AG04449 (cell line): ENCODE measurements at regions not wholly inside any gene's neighbourhood (a gene's known extent, or its start where the extent isn't known, plus 50 kb on each side); places are given as distances from the start of the nearest gene placed in this dataset.

Source experiments
- CTCF ChIA-PET: fragments of 350-600 bp; formaldehyde crosslinking; extraction: SDS; loops from one replicate; lab custom pipeline; 2021; ENCODE audit warnings: antibody characterized with exemption; lab: Yijun Ruan, JAX
- POLR2A ChIA-PET: fragments of 400-600, 350-600 bp; formaldehyde crosslinking; extraction: SDS; loops from one replicate; lab custom pipeline; 2020; ENCODE audit warnings: antibody characterized with exemption, inconsistent platforms; lab: Yijun Ruan, JAX
- DNase-seq: peaks from one replicate; pipeline ENCODE4 v3.0.0-alpha.2; 2010; ENCODE audit warnings: low read depth, low spot score
- H3K4me3 ChIP-seq: 2 replicates; pipeline ENCODE4 v1.5.1; 2011; ENCODE audit warnings: low read depth, mild to moderate bottlenecking, control low read depth, low read length
- TF ChIP-seq, protein P1 (sequence below): IDR thresholded peaks from one replicate; pipeline ENCODE4 v1.5.1; 2011; ENCODE audit warnings: mild to moderate bottlenecking, moderate library complexity, low read length, control low read depth, inconsistent platforms; ENCODE audit not compliant: insufficient read depth; ENCODE audit errors: missing control alignments

DNA sequence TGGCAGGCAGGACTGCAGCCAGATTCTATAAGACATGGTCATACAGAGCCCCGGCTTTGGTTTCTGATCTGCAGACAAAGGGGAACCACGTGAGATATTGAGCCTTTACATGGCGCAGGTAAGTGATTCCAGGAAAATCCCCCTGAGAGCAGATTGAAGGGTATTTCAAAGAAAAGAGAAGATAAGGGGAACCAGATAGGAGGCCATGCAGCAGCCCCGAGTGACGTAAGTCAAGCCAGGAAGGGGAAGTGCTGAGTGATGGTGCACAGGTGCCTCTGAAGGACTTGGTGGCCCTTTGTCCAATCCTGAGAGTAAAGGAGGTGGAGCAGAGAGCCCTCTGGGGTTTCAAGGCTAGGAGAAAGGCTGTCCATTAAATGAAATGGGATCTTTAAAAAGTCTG lies 329.0 kb downstream of the ACTR3B start:
- ChIA-PET POLR2A (no interaction called here), CTCF (no interaction called here)
- H3K4me3 ChIP-seq, result no peak overlapping the region
- TF ChIP-seq, protein P1, sequence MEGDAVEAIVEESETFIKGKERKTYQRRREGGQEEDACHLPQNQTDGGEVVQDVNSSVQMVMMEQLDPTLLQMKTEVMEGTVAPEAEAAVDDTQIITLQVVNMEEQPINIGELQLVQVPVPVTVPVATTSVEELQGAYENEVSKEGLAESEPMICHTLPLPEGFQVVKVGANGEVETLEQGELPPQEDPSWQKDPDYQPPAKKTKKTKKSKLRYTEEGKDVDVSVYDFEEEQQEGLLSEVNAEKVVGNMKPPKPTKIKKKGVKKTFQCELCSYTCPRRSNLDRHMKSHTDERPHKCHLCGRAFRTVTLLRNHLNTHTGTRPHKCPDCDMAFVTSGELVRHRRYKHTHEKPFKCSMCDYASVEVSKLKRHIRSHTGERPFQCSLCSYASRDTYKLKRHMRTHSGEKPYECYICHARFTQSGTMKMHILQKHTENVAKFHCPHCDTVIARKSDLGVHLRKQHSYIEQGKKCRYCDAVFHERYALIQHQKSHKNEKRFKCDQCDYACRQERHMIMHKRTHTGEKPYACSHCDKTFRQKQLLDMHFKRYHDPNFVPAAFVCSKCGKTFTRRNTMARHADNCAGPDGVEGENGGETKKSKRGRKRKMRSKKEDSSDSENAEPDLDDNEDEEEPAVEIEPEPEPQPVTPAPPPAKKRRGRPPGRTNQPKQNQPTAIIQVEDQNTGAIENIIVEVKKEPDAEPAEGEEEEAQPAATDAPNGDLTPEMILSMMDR, result no peak
- DNase-seq, result no peak

DNA sequence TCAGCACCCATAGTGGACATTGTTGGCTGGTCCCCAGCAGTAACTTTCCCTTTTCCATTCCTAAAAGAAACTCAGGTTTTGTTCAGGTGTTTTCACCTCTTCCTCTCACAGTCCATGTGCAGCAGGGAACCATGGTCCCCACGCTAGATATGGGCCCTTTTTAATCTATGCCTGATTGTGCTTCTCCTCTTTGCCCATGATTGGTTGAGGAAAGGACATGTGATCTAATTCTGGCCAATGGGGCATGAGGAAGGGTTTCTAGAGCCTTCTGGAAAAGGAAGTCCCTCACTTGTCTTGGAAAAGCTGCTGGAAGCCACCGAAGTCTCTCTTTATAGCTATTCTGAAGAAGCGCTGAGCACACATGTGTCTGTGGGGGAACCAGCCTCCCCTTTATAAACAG lies 330.7 kb downstream of the ACTR3B start:
- ChIA-PET POLR2A (no interaction called here), CTCF (no interaction called here)
- H3K4me3 ChIP-seq, result no peak overlapping the region
- TF ChIP-seq, protein P1, result no peak
- DNase-seq, result no peak

DNA sequence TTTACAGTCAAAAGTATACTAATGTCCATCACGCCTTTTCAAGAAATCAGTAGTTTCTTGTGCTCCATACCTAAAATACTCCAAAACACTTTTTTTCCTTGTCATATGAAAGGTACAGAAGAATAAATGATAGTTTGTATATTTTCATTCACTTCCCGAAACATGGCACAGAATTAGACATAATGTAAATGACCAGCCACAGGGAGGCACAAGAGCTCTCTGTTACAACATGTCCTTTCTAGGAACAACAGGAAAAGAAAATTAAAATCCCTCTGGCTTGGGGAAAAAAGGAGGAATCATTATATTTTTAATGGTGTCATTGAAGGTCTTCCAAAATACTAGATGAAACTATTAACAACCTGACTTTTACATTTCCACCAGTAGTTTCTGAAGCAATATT lies 331.2 kb downstream of the ACTR3B start:
- no peak overlapping the region for H3K4me3 ChIP-seq
- POLR2A ChIA-PET, result no interaction called here
- DNase-seq, result no peak
- CTCF ChIA-PET, result no interaction called here
- TF ChIP-seq, protein P1, result no peak

DNA sequence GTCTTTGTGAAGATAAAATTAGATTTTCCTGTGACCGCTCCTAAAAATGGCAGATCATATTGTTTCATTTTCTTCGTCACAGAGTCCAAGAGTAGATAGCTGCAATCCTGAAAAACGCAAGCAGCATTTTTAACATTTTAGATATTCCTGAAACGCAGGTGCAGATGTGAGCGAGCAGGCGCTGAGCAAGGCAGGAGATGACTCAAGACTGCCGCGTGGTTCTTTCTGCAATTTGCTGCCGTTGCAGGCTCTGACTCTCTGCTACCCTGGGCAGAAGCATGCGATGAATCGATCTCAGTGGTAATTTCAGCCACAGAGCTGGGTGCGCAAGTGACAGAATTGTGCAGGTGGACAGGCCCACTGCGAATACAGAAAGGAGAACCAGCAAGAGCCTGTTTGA lies 331.9 kb downstream of the ACTR3B start:
- TF ChIP-seq, protein P1, result no peak
- no peak overlapping the region for H3K4me3 ChIP-seq
- no peak for DNase-seq
- ChIA-PET CTCF (no interaction called here), POLR2A (no interaction called here)

DNA sequence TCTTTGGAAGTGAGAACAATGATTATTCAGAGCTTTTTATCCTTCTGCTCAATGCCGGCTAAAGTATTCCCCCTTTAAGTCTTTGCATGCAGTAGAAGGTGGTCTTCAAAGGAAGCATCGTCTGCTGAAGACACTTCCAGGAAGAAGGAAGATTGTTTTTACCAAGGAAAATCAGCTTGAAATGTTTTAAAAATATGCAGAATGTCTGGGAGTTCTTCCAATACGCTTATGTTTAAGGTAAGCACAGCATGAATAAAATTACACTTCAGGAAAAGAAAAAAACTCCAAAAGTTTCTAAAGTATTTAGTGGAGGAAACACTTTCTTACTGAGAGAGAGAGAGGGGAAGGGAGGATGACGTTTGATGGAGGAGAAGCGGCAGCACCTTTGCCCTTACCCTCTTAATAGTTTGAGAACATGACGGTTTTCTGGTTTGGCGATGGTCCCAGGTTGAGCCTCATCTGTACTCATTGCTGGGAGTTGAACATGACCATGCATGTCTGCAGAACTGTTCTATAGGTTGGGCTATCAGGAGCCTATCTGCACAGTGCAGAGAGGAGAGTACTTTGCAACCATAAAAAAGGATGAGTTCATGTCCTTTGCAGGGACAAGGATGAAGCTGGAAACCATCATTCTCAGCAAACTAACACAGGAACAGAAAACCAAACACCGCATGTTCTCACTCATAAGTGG lies 338.1 kb downstream of the ACTR3B start:
- DNase-seq, result no peak
- no peak overlapping the region for H3K4me3 ChIP-seq
- ChIA-PET POLR2A (no interaction called here), CTCF (no interaction called here)
- TF ChIP-seq, protein P1, result no peak

DNA sequence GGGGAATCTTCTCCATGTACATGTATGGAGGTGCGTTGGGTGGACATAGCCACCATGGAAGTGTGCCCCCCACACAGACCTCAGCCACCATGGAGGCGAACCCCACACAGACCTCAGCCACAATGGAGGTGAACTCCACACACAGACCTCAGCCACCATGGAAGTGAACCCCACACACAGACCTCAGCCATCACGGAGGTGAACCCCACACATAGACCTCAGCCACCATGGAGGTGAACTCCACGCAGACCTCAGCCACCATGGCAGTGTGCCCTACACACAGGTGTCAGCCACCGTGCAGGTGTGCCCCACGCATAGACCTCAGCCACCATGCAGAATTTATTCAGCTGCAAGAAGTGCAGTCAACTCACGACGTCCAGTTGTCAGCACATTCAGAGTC lies 339.7 kb downstream of the ACTR3B start:
- TF ChIP-seq, protein P1, result no peak
- ChIA-PET CTCF (no interaction called here), POLR2A (no interaction called here)
- DNase-seq, result no peak
- no peak overlapping the region for H3K4me3 ChIP-seq
